Stimulated activated naive CD8-positive, alpha-beta T cell treated with anti-CD3 and anti-CD28 coated beads, Interleukin-15, amount 100 ng/mL, for 72 hours (primary cell): ENCODE measurements at regions not wholly inside any gene's neighbourhood (a gene's known extent, or its start where the extent isn't known, plus 50 kb on each side); places are given as distances from the start of the nearest gene placed in this dataset.
"Not testable (repeated sequence)": the region's sequence is repeated elsewhere in the genome, so short reads cannot be mapped to it uniquely, and the experiment has no call there.

Experiments used
- ATAC-seq: fragments of 150-1000 bp; cut with Tn5 transposase; 2 replicates; pipeline ENCODE4 v1.10.0; 2021; ENCODE audit warnings: mild to moderate bottlenecking, moderate library complexity
- DNase-seq, 2 donors: peaks; one replicate each; pipeline ENCODE4 v3.0.0; 2021 to 2022
- H3K27ac Mint-ChIP-seq, 2 donors: one replicate each; pipeline ENCODE4 v1.8.0; 2022; ENCODE audit warnings: mild to moderate bottlenecking in 2 of 2, mixed read lengths in 2 of 2, moderate library complexity in 2 of 2
- H3K27me3 Mint-ChIP-seq: one replicate; pipeline ENCODE4 v1.8.0; 2022; ENCODE audit warnings: mixed read lengths
- H3K4me1 Mint-ChIP-seq: one replicate; pipeline ENCODE4 v1.8.0; 2022; ENCODE audit warnings: mild to moderate bottlenecking, mixed read lengths
- H3K4me3 Mint-ChIP-seq, 2 donors: one replicate each; pipeline ENCODE4 v1.8.0; 2022; ENCODE audit warnings: mild to moderate bottlenecking in 2 of 2, mixed read lengths in 2 of 2, moderate library complexity in 1 of 2
- H3K9me3 Mint-ChIP-seq, 2 donors: one replicate each; pipeline ENCODE4 v1.8.0; 2022; ENCODE audit warnings: mixed read lengths in 2 of 2

- H3K4me1 Mint-ChIP-seq: no peaks in the 10 kb centered on the region
- ATAC-seq (no peak), DNase-seq (no peak)
- H3K27me3 Mint-ChIP-seq: no peaks in the 10 kb centered on the region
- no peak overlapping the region for H3K27ac Mint-ChIP-seq
- peaks cover 17 to 25% of the 10 kb centered on the region in 2 donors for H3K9me3 Mint-ChIP-seq
- H3K4me3 Mint-ChIP-seq: no peak overlapping the region
Measured at GRCh38 chr16:60645541-60645940, 1390.7 kb downstream of the CDH8 start.

GRCh38 chr16:60642956-60643355 is 1393.3 kb downstream of the CDH8 start:
- DNase-seq (no peak), ATAC-seq (no peak)
- Mint-ChIP-seq H3K4me1 (no peaks in the 10 kb centered on the region), H3K27me3 (no peaks in the 10 kb centered on the region), H3K4me3 (no peak overlapping the region), H3K27ac (no peak overlapping the region), H3K9me3 (peaks cover 18 to 24% of the 10 kb centered on the region in 2 donors)

- no peaks in the 10 kb centered on the region for H3K4me1 Mint-ChIP-seq
- H3K4me3 Mint-ChIP-seq: no peak overlapping the region
- ATAC-seq (no peak), DNase-seq (no peak)
- no peaks in the 10 kb centered on the region for H3K27me3 Mint-ChIP-seq
- H3K27ac Mint-ChIP-seq: no peak overlapping the region
- peaks cover 18 to 24% of the 10 kb centered on the region in 2 donors for H3K9me3 Mint-ChIP-seq
Measured at GRCh38 chr16:60641067-60641665, 1395.1 kb downstream of the CDH8 start.

GRCh38 chr16:60640038-60640437 is 1396.2 kb downstream of the CDH8 start:
- H3K4me1 Mint-ChIP-seq: no peaks in the 10 kb centered on the region
- H3K4me3 Mint-ChIP-seq: no peak overlapping the region
- no peaks in the 10 kb centered on the region for H3K27me3 Mint-ChIP-seq
- H3K27ac Mint-ChIP-seq: no peak overlapping the region
- H3K9me3 Mint-ChIP-seq: peaks cover 24 to 28% of the 10 kb centered on the region in 2 donors
- ATAC-seq: no peak
- no peak for DNase-seq

- DNase-seq, ATAC-seq, H3K4me1 Mint-ChIP-seq, H3K27me3 Mint-ChIP-seq, H3K4me3 Mint-ChIP-seq, H3K27ac Mint-ChIP-seq: not testable (repeated sequence)
- peaks cover 14 to 34% of the 10 kb centered on the region in 2 donors for H3K9me3 Mint-ChIP-seq
Measured at GRCh38 chr16:60636636-60637035, 1399.6 kb downstream of the CDH8 start.

GRCh38 chr16:60636117-60636516 is 1400.1 kb downstream of the CDH8 start:
- H3K27ac Mint-ChIP-seq: no peak overlapping the region
- H3K4me3 Mint-ChIP-seq: no peak overlapping the region
- no peak for DNase-seq
- no peaks in the 10 kb centered on the region for H3K4me1 Mint-ChIP-seq
- H3K9me3 Mint-ChIP-seq: peaks cover 14 to 32% of the 10 kb centered on the region in 2 donors
- no peak for ATAC-seq
- no peaks in the 10 kb centered on the region for H3K27me3 Mint-ChIP-seq

- ATAC-seq: no peak
- Mint-ChIP-seq H3K27me3 (no peaks in the 10 kb centered on the region), H3K4me1 (no peaks in the 10 kb centered on the region), H3K27ac (no peak overlapping the region), H3K9me3 (peaks cover 11 to 29% of the 10 kb centered on the region in 2 donors), H3K4me3 (no peak overlapping the region)
- no peak for DNase-seq
Measured at GRCh38 chr16:60635548-60635947, 1400.7 kb downstream of the CDH8 start.

- no peaks in the 10 kb centered on the region for H3K27me3 Mint-ChIP-seq
Measured at GRCh38 chr16:60611844-60612243, 1424.4 kb downstream of the CDH8 start.

GRCh38 chr16:60608971-60609370 is 1427.3 kb downstream of the CDH8 start:
- no peak for DNase-seq
- no peak for ATAC-seq
- Mint-ChIP-seq H3K27ac (no peak overlapping the region), H3K27me3 (no peaks in the 10 kb centered on the region), H3K4me3 (no peak overlapping the region), H3K9me3 (peaks cover 0 to 11% of the 10 kb centered on the region in 2 donors), H3K4me1 (no peaks in the 10 kb centered on the region)

More at GRCh38 chr16:60611844-60612243, 1424.4 kb downstream of the CDH8 start:
- ATAC-seq (no peak), DNase-seq (no peak)
- Mint-ChIP-seq H3K4me1 (no peaks in the 10 kb centered on the region), H3K4me3 (no peak overlapping the region), H3K27ac (no peak overlapping the region), H3K9me3 (peaks cover 0 to 9% of the 10 kb centered on the region in 2 donors)

GRCh38 chr16:60605652-60606051 is 1430.6 kb downstream of the CDH8 start:
- ATAC-seq, H3K4me1 Mint-ChIP-seq, H3K27me3 Mint-ChIP-seq, H3K4me3 Mint-ChIP-seq, DNase-seq, H3K27ac Mint-ChIP-seq: not testable (repeated sequence)
- peaks cover 0 to 13% of the 10 kb centered on the region in 2 donors for H3K9me3 Mint-ChIP-seq

- no peak overlapping the region for H3K4me3 Mint-ChIP-seq
- no peak for ATAC-seq
Measured at GRCh38 chr16:60605176-60605575, 1431.1 kb downstream of the CDH8 start.

GRCh38 chr16:60586493-60586892 is 1449.7 kb downstream of the CDH8 start:
- H3K27me3 Mint-ChIP-seq: no peaks in the 10 kb centered on the region
- H3K4me3 Mint-ChIP-seq: no peak overlapping the region
- no peak overlapping the region for H3K27ac Mint-ChIP-seq
- no peaks in the 10 kb centered on the region for H3K4me1 Mint-ChIP-seq
- peaks cover 0 to 16% of the 10 kb centered on the region in 2 donors for H3K9me3 Mint-ChIP-seq
- no peak for ATAC-seq
- DNase-seq: no peak

More at GRCh38 chr16:60605176-60605575, 1431.1 kb downstream of the CDH8 start:
- no peaks in the 10 kb centered on the region for H3K4me1 Mint-ChIP-seq
- no peaks in the 10 kb centered on the region for H3K27me3 Mint-ChIP-seq
- H3K27ac Mint-ChIP-seq: no peak overlapping the region
- peaks cover 0 to 13% of the 10 kb centered on the region in 2 donors for H3K9me3 Mint-ChIP-seq
- DNase-seq: no peak

GRCh38 chr16:60582528-60582927 is 1453.7 kb downstream of the CDH8 start:
- Mint-ChIP-seq H3K27me3 (no peaks in the 10 kb centered on the region), H3K4me1 (no peaks in the 10 kb centered on the region), H3K27ac (no peak overlapping the region), H3K9me3 (peaks cover 1 to 28% of the 10 kb centered on the region in 2 donors), H3K4me3 (no peak overlapping the region)
- ATAC-seq (no peak), DNase-seq (no peak)

GRCh38 chr16:60566901-60567300 is 1469.3 kb downstream of the CDH8 start:
- ATAC-seq (no peak), DNase-seq (no peak)
- Mint-ChIP-seq H3K27me3 (no peaks in the 10 kb centered on the region), H3K4me3 (no peak overlapping the region), H3K27ac (no peak overlapping the region), H3K4me1 (no peaks in the 10 kb centered on the region), H3K9me3 (peaks cover 9 to 16% of the 10 kb centered on the region in 2 donors)

GRCh38 chr16:60564588-60564987 is 1471.7 kb downstream of the CDH8 start:
- Mint-ChIP-seq H3K9me3 (peaks cover 0 to 5% of the 10 kb centered on the region in 2 donors), H3K27me3 (no peaks in the 10 kb centered on the region), H3K4me3 (no peak overlapping the region), H3K27ac (no peak overlapping the region), H3K4me1 (no peaks in the 10 kb centered on the region)
- ATAC-seq (no peak), DNase-seq (no peak)

- Mint-ChIP-seq H3K9me3 (peaks cover 0 to 5% of the 10 kb centered on the region in 2 donors), H3K27me3 (no peaks in the 10 kb centered on the region), H3K4me1 (no peaks in the 10 kb centered on the region), H3K4me3 (no peak overlapping the region), H3K27ac (no peak overlapping the region)
- ATAC-seq: no peak
- no peak for DNase-seq
Measured at GRCh38 chr16:60563166-60563565, 1473.1 kb downstream of the CDH8 start.

GRCh38 chr16:60558936-60559335 is 1477.3 kb downstream of the CDH8 start:
- Mint-ChIP-seq H3K4me3 (no peak overlapping the region), H3K27me3 (no peaks in the 10 kb centered on the region), H3K9me3 (peaks cover 12 to 17% of the 10 kb centered on the region in 2 donors), H3K27ac (no peak overlapping the region), H3K4me1 (no peaks in the 10 kb centered on the region)
- DNase-seq: no peak
- ATAC-seq: no peak
